WTC11 (cell line): ENCODE measurements at regions not wholly inside any gene's neighbourhood (a gene's known extent, or its start where the extent isn't known, plus 50 kb on each side); places are given as distances from the start of the nearest gene placed in this dataset.

Experiments
- ATAC-seq: fragments of 200-7000 bp; cut with Tn5 transposase; 2 replicates; pipeline ENCODE4 v1.10.0; 2021; ENCODE audit warnings: mild to moderate bottlenecking, moderate library complexity
- CTCF ChIA-PET: fragments of 300-600 bp; sonication (Branson Sonifier 250); formaldehyde crosslinking; loops from one replicate; lab custom pipeline; 2021; ENCODE audit warnings: antibody characterized with exemption; lab: Charles Lee
- POLR2A ChIA-PET: fragments of 350-600 bp; sonication (Branson Sonifier 250); formaldehyde crosslinking; loops from one replicate; lab custom pipeline; 2021; ENCODE audit warnings: antibody characterized with exemption; lab: Charles Lee
- DNase-seq: peaks from one replicate; pipeline ENCODE4 v3.0.0; 2021; ENCODE audit warnings: low spot score
- H3K27ac Mint-ChIP-seq: 2 replicates; pipeline ENCODE4 v1.8.0; 2021; ENCODE audit warnings: mixed read lengths
- H3K27me3 Mint-ChIP-seq: 2 replicates; pipeline ENCODE4 v1.8.0; 2021; ENCODE audit warnings: low read depth, mild to moderate bottlenecking, moderate library complexity, mixed read lengths
- H3K36me3 Mint-ChIP-seq: 2 replicates; pipeline ENCODE4 v1.8.0; 2021; ENCODE audit warnings: mixed read lengths
- H3K4me1 Mint-ChIP-seq: 2 replicates; pipeline ENCODE4 v1.8.0; 2022; ENCODE audit warnings: mixed read lengths
- H3K4me3 Mint-ChIP-seq: 2 replicates; pipeline ENCODE4 v1.8.0; 2021; ENCODE audit warnings: mild to moderate bottlenecking, moderate library complexity, mixed read lengths
- H3K9me3 Mint-ChIP-seq: 2 replicates; pipeline ENCODE4 v1.8.0; 2021; ENCODE audit warnings: mixed read lengths
- ELF4 ChIP-seq: sonication (generic); formaldehyde crosslinking; IDR thresholded peaks from 2 replicates; pipeline ENCODE4 v1.8.1; 2022; ENCODE audit warnings: low read depth, mild to moderate bottlenecking, moderate library complexity, missing genetic modification reagents
- FOXP1 ChIP-seq: sonication (generic); formaldehyde crosslinking; IDR thresholded peaks from 2 replicates; pipeline ENCODE4 v1.8.0; 2022; ENCODE audit warnings: missing genetic modification reagents, mild to moderate bottlenecking, moderate library complexity, borderline replicate concordance
- GTF2I ChIP-seq: fragments of 250-450 bp; sonication (Bioruptor Pico); conservative IDR thresholded peaks from 2 replicates; pipeline ENCODE4 v1.4.0; 2021; ENCODE audit warnings: mild to moderate bottlenecking
- IRF2 ChIP-seq: sonication (generic); formaldehyde crosslinking; IDR thresholded peaks from 2 replicates; pipeline ENCODE4 v1.8.0; 2022; ENCODE audit warnings: low read depth, missing genetic modification reagents, borderline replicate concordance
- NR3C1 ChIP-seq: sonication (generic); formaldehyde crosslinking; conservative IDR thresholded peaks from 2 replicates; pipeline ENCODE4 v1.8.1; 2023; ENCODE audit warnings: low read depth, mild to moderate bottlenecking, missing genetic modification reagents
- SMAD3 ChIP-seq: sonication (generic); formaldehyde crosslinking; IDR thresholded peaks from 2 replicates; pipeline ENCODE4 v1.8.0; 2022; ENCODE audit warnings: missing genetic modification reagents, mild to moderate bottlenecking, borderline replicate concordance
- TF ChIP-seq, protein P1 (sequence below): fragments of 250-450 bp; sonication (Bioruptor Pico); IDR thresholded peaks from 2 replicates; pipeline ENCODE4 v1.9.0; 2021; ENCODE audit warnings: mild to moderate bottlenecking, borderline replicate concordance
- TF ChIP-seq, protein P2 (sequence below): fragments of 250-450 bp; sonication (Bioruptor Pico); IDR thresholded peaks from 2 replicates; pipeline ENCODE4 v1.8.0; 2021; ENCODE audit warnings: mild to moderate bottlenecking
- TF ChIP-seq, protein P3 (sequence below): sonication (generic); formaldehyde crosslinking; conservative IDR thresholded peaks from 2 replicates; pipeline ENCODE4 v1.8.1; 2022; ENCODE audit warnings: mild to moderate bottlenecking, missing genetic modification reagents
- TF ChIP-seq, protein P4 (sequence below): sonication (generic); formaldehyde crosslinking; IDR thresholded peaks from 2 replicates; pipeline ENCODE4 v1.8.1; 2023; ENCODE audit warnings: mild to moderate bottlenecking, missing genetic modification reagents, moderate library complexity
- TF ChIP-seq, protein P5 (sequence below): sonication (generic); formaldehyde crosslinking; IDR thresholded peaks from 2 replicates; pipeline ENCODE4 v1.8.0; 2022; ENCODE audit warnings: mild to moderate bottlenecking, missing genetic modification reagents
- TF ChIP-seq, protein P6 (sequence below): fragments of 200-600 bp; IDR thresholded peaks from 2 replicates; pipeline ENCODE4 v1.8.0; 2022; ENCODE audit warnings: antibody characterized with exemption

DNA sequence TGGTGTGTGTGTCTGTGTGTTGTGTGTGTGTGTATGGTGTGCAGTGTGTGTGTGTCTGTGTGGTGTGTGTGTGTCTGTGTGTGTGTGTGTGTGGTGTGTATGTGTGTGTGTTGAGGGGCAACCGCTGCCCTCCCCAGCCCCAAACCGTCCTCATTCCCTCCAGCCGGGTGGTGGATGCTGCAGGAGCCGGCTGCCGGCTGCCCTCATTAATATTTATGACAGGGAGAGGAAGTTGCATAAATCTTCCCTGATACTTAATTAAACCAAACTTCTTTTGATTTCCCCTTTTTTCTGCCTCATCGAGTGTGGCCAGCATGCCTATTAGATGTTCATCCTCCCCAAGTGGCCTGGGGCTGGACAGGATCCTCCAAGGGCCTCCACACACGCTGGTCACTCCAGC lies 121.4 kb upstream of the MVB12B start (continued):
- TF ChIP-seq, protein P1, sequence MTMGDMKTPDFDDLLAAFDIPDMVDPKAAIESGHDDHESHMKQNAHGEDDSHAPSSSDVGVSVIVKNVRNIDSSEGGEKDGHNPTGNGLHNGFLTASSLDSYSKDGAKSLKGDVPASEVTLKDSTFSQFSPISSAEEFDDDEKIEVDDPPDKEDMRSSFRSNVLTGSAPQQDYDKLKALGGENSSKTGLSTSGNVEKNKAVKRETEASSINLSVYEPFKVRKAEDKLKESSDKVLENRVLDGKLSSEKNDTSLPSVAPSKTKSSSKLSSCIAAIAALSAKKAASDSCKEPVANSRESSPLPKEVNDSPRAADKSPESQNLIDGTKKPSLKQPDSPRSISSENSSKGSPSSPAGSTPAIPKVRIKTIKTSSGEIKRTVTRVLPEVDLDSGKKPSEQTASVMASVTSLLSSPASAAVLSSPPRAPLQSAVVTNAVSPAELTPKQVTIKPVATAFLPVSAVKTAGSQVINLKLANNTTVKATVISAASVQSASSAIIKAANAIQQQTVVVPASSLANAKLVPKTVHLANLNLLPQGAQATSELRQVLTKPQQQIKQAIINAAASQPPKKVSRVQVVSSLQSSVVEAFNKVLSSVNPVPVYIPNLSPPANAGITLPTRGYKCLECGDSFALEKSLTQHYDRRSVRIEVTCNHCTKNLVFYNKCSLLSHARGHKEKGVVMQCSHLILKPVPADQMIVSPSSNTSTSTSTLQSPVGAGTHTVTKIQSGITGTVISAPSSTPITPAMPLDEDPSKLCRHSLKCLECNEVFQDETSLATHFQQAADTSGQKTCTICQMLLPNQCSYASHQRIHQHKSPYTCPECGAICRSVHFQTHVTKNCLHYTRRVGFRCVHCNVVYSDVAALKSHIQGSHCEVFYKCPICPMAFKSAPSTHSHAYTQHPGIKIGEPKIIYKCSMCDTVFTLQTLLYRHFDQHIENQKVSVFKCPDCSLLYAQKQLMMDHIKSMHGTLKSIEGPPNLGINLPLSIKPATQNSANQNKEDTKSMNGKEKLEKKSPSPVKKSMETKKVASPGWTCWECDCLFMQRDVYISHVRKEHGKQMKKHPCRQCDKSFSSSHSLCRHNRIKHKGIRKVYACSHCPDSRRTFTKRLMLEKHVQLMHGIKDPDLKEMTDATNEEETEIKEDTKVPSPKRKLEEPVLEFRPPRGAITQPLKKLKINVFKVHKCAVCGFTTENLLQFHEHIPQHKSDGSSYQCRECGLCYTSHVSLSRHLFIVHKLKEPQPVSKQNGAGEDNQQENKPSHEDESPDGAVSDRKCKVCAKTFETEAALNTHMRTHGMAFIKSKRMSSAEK = no peak
- TF ChIP-seq SMAD3 (CRISPR knock-in tag) = no peak
- TF ChIP-seq GTF2I (CRISPR knock-in tag) = no peak
- no peak for TF ChIP-seq FOXP1
- TF ChIP-seq, protein P2, sequence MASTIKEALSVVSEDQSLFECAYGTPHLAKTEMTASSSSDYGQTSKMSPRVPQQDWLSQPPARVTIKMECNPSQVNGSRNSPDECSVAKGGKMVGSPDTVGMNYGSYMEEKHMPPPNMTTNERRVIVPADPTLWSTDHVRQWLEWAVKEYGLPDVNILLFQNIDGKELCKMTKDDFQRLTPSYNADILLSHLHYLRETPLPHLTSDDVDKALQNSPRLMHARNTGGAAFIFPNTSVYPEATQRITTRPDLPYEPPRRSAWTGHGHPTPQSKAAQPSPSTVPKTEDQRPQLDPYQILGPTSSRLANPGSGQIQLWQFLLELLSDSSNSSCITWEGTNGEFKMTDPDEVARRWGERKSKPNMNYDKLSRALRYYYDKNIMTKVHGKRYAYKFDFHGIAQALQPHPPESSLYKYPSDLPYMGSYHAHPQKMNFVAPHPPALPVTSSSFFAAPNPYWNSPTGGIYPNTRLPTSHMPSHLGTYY (CRISPR knock-in tag) = no peak
- TF ChIP-seq, protein P3, sequence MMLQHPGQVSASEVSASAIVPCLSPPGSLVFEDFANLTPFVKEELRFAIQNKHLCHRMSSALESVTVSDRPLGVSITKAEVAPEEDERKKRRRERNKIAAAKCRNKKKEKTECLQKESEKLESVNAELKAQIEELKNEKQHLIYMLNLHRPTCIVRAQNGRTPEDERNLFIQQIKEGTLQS = no peak
- no peak for TF ChIP-seq ELF4 (CRISPR knock-in tag)

DNA sequence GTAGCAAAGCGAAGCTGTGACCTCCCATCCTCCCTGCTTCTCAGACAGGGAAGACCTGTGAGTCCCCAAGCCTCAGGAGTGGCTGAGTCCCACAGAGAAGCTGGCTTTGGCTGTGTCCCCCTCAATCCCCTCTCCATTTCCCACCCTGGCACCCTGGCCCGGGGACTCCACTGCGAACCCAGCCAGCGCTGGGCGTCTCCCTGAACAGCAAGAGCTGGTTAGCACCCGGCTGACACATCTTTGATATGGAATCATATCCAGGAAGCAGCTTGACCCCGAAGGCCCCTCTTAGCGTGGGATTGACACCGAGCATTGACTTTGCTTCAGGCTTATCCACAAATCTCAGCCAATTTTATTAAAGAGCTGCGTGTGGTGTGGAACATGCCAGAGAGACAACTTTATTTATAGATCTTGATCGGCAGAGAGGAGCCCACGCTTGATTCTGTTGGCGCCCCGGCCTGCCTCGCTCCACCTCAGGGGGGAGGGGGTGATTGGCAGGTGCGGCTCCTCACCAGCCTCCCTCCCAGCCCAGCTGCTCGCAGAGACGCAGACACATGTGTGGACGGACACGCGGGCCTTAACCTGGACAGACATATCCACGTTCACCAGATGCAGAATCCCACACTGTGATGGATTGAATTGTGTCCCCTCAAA lies 120.7 kb upstream of the MVB12B start:
- ChIA-PET CTCF (no interaction called here), POLR2A (no interaction called here)
- Mint-ChIP-seq H3K36me3 (peaks cover 13% of the 10 kb centered on the region), H3K4me3 (no peak overlapping the region), H3K4me1 (no peaks in the 10 kb centered on the region), H3K27me3 (no peaks in the 10 kb centered on the region; the same call in 1 of the 2 replicates)
- no peak for ATAC-seq
- TF ChIP-seq, protein P4, sequence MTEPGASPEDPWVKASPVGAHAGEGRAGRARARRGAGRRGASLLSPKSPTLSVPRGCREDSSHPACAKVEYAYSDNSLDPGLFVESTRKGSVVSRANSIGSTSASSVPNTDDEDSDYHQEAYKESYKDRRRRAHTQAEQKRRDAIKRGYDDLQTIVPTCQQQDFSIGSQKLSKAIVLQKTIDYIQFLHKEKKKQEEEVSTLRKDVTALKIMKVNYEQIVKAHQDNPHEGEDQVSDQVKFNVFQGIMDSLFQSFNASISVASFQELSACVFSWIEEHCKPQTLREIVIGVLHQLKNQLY (CRISPR knock-in tag) = no peak
- no peak for TF ChIP-seq IRF2 (CRISPR knock-in tag)
- TF ChIP-seq, all 79 proteins: peak for 0
- DNase-seq = no peak
- H3K27ac Mint-ChIP-seq = no peak overlapping the region
- peaks cover 8% of the 10 kb centered on the region for H3K9me3 Mint-ChIP-seq

DNA sequence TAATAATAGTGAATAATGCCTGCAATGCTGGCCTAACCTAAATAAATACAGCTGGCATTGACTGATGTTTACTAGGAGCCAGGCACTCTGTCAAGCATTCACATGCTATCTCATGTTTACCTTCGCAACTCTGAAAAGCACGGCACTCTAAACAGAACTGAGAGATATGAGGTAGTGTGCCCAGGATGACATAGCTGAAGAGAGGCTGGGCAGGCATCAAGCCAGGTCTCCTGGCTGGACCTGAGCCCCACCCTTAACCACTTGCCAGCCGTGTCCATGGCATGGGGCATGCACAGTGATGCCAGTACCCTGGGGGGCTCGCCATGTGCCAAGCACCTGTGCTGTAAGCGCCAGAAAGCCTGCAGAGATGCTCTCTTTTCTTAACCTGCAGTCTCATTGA lies 119.4 kb upstream of the MVB12B start:
- ATAC-seq (no peak), DNase-seq (no peak)
- no peak overlapping the region for H3K27ac Mint-ChIP-seq
- H3K4me3 Mint-ChIP-seq = no peak overlapping the region
- CTCF ChIA-PET = interaction anchor here (0.5 kb wide), 1 partner anchor 546 kb away, joined by 3 read pairs; no protein-coding TSS in a partner anchor
- H3K36me3 Mint-ChIP-seq = peaks cover 8% of the 10 kb centered on the region
- no peak for TF ChIP-seq NR3C1 (CRISPR knock-in tag)
- TF ChIP-seq, protein P5, sequence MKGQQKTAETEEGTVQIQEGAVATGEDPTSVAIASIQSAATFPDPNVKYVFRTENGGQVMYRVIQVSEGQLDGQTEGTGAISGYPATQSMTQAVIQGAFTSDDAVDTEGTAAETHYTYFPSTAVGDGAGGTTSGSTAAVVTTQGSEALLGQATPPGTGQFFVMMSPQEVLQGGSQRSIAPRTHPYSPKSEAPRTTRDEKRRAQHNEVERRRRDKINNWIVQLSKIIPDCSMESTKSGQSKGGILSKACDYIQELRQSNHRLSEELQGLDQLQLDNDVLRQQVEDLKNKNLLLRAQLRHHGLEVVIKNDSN (CRISPR knock-in tag) = no peak
- POLR2A ChIA-PET = interaction anchor here (0.6 kb wide), 1 partner anchor 110 kb away, joined by 3 read pairs; no protein-coding TSS in a partner anchor
- no peaks in the 10 kb centered on the region; the same call in 1 of the 2 replicates for H3K27me3 Mint-ChIP-seq
- H3K9me3 Mint-ChIP-seq = no peaks in the 10 kb centered on the region; the same call in none of the 2 replicates
- H3K4me1 Mint-ChIP-seq = no peaks in the 10 kb centered on the region

DNA sequence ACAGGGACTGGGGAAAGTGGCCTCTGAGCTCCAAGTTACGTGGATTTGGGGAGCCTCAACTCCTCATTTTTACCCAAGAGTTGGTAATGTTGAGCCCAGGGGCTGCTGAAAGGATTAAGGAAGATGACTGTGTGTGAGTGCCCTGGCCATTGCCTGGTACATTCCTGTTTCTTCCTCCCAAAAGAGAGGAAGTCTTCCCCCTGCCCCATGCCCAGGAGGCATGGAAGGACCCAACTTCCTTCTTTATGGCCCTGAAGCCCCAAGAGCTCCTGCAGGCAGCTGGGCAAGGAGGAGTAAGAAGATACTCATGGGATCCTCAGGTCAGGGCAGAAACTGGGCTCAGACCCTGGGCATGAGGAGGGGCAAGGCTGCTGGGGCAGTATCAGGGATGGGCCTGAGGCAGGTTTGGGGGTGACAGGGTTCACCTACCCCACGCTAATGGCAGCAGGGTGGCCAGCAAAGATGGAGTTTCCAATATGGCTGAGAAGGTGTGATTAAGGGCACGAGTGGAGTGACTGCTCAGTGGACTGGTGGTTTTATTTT lies 118.3 kb upstream of the MVB12B start:
- POLR2A ChIA-PET = no interaction called here
- no peak overlapping the region for H3K4me3 Mint-ChIP-seq
- no peak overlapping the region for H3K27ac Mint-ChIP-seq
- TF ChIP-seq, protein P6, sequence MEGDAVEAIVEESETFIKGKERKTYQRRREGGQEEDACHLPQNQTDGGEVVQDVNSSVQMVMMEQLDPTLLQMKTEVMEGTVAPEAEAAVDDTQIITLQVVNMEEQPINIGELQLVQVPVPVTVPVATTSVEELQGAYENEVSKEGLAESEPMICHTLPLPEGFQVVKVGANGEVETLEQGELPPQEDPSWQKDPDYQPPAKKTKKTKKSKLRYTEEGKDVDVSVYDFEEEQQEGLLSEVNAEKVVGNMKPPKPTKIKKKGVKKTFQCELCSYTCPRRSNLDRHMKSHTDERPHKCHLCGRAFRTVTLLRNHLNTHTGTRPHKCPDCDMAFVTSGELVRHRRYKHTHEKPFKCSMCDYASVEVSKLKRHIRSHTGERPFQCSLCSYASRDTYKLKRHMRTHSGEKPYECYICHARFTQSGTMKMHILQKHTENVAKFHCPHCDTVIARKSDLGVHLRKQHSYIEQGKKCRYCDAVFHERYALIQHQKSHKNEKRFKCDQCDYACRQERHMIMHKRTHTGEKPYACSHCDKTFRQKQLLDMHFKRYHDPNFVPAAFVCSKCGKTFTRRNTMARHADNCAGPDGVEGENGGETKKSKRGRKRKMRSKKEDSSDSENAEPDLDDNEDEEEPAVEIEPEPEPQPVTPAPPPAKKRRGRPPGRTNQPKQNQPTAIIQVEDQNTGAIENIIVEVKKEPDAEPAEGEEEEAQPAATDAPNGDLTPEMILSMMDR = no peak
- TF ChIP-seq, all 79 proteins: peak for 0
- Mint-ChIP-seq H3K36me3 (peaks cover 3% of the 10 kb centered on the region), H3K27me3 (no peaks in the 10 kb centered on the region; the same call in 1 of the 2 replicates), H3K4me1 (no peaks in the 10 kb centered on the region), H3K9me3 (no peaks in the 10 kb centered on the region; the same call in none of the 2 replicates)
- DNase-seq (no peak), ATAC-seq (no peak)
- CTCF ChIA-PET = no interaction called here
